Stimulated activated CD4-positive, alpha-beta T cell treated with anti-CD3 and anti-CD28 coated beads, Interleukin-4, amount 100 ng/mL, for 4 hours (primary cell): ENCODE measurements at regions not wholly inside any gene's neighbourhood (a gene's known extent, or its start where the extent isn't known, plus 50 kb on each side); places are given as distances from the start of the nearest gene placed in this dataset.

Experiments
- DNase-seq, 2 experiments: peaks; one replicate each; pipeline ENCODE4 v3.0.0-alpha.2; 2020

DNA sequence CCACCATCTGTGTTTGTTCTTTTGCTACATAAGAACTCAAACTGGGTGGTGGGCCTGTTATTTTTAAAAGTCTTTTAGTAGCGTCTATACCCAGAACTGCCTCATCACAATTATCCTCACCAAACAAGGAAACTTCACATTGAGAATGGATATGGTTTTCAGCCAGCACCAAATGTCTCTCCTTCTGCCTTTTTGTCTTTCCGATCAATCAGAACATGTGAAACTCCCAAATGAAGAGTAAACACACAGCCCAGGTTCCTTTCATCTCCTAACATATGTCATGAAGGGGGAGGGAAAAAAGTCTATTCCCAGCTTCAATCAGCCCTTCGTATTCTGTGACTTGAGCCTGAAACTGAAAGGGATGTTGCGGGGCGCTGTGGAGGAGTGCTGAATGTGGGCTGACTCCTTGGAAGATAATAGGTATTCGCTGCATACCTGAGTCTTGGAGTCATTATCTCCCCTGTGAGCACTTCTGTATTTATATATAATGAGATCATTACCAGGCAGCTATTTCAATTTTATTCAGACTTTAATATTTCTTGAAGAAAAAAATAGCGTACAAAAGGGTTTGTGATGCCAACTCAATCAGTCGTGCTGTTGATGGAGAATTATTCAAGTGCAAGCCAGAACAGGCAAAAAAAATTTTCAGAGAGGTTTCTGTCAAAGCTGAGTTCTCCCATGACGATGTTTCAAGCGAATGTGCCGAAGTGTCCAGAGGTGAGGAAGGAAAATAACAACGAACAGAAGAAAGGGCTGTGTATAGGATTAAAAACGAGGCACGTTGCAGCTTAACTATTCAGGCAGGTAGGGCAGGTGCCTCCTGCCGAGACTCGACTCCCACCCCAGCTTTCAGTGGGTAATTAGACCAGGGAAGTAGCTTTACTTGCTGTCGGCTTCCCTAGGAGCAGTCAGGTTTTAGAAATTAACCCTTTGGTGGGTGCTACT is 163.9 kb upstream of the NOCT start:
- no peak for DNase-seq

DNA sequence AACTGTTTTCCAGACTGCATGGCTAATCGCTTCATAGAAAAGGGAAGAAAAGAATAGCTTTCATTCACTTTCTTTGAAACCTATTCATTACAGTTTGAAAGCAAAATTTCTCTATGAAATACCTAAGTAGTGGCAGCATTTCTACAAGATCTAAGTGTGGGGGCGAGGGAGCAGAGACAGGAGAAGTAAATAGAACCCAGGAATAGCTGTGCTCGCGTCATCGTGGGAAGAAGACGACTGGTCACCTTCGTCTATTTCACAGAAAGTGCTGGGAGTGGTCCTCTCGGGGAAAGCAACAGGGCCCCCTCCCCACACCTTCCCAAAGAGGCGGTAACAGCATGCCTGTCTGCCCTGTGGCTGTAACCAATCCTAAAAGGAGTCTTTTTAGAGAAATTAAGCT is 169.9 kb upstream of the NOCT start:
- DNase-seq, result no peak

DNA sequence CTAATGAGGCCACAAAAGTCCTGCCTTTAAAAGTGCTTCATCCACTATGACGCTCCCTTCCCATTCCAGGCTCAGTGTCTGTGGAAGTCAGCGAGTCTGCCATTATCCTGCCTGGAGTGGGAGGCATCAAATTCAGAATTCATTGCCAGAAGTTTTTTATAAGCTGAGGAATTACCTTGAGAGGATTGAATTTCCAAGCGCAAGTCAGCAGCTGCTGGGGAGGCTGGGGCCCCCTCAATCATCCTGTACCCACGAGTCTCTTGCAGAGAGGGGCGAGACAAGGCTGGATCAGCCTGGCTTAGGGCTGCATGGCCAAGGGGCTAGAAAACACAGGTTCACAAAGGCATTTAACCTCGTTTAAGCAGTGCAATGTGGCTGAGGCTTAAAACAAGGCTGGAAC is 170.5 kb upstream of the NOCT start:
- DNase-seq, result no peak

DNA sequence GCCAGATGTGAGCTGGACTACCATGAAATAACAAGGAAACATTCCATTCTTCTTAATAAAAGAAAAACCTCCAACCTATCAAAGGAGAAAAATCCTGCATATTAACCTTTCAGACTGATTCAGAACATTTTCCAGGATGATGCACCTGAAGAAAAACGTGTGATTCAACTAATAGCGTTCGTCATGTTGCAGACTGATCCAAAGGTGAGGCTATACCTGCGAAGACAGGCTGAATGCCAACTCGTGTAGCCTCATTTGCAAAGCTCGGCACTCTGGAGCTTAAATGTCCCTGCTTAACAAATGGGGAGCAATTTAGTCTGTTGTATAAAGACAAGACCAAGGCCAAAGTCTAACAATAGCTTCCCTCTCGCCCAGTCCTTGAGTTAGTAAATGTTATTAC is 172.0 kb upstream of the NOCT start:
- no peak for DNase-seq

DNA sequence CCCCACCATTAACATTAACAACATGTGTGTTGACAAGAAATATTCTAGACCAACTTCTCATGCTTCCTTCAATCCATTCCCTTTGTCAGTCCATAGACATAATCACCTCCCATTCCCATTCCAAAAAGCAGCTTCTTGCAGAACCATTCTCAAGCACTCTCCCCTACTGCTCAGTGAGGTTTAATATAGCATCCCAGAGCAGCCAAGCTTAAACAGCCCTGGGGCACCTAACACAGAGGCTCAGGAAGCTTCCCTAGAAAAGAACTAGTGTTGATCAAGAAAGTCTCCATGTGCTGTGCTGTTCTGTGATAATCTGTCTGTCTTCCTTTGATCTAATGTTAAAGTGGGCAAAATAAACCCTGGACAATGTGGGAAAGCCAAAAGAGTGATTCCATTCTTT is 174.2 kb upstream of the NOCT start:
- DNase-seq, result no peak

DNA sequence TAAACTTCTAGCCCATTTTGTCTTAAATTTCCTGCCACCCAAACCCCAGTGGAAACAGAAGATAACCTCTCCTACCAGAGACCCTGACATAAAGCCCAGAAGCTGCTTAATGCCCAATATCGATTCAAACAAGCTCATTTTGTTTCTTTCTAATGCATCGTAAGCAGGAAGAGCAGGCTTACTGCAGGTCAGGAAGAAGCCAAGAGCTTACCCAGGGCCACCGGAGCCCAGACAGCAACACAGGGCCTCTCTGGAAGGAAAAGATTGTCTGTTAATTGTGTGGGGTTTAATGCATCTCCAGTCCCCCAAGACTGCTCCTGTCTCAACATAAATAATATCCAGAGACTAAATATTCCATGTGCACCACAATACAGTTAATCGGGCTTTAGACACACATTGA is 177.3 kb upstream of the NOCT start:
- DNase-seq, result no peak

DNA sequence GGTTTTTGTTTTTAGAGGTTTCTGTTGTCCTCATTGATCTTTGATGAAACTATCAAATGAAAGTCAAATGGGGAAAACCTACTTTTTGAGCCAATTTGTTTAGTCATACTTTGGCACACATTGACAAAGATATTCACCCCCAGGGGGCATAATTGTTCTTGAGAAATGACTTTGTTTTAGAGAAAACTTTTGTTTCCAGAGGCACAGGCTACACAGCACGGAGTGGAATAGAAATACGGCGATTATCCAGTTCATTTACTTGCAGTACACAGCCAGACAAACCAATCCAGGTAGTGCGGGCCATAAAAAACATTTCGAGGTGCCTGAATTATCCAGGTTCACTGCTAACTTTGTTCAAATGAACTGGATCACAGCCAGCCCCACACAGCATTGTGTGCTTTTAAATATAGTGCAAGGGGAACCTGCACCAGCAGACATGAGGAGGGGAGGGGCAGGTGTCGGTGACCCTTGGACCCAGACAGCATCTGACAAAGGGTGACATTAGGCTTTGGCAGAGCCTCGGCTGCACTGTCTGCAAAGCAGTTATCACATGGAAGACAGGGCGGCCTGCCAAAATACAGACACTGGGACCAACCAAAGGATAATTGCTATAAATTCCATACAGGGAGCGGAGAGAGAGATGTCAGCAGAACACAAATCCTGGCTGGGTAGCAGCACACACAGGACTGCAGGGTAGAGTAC is 179.6 kb upstream of the NOCT start:
- DNase-seq, result no peak

DNA sequence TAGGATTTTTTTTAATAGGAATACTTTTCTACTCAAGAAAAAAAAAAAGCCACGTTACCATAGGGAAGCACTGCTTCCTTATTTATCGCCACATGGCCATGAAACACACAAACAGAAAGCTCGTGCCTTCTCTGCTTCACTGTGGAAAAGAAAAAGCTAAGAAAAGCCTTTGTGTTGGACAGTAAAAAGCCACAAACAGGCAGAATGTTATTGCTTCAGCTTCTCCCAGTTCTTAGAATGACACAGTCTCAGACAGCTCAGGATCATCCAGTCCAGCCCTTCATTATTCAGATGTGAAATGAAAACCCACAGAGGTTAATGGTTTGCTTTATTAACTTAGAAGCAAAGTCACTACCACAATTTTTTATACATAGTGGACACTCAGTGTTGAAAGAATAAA is 181.6 kb upstream of the NOCT start:
- no peak for DNase-seq

DNA sequence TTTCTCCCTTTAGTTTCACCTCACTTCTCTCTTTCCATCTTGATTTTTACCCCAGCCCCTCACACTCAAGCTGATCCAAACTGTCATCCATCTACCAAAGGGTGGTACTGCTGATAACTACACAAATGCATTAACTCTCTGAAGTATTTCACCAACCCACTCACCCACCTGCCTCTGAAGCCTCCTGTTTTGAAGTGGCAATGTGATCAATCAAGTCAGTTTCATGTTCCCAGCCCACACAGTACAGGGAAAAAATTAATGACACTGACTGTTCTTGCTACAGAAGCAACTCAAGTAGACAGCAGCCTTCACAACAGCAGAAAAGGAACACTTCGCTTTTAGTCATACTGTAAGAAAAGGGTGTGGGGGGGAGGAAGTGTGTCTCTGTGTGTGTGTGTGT is 183.0 kb upstream of the NOCT start:
- DNase-seq, result no peak

DNA sequence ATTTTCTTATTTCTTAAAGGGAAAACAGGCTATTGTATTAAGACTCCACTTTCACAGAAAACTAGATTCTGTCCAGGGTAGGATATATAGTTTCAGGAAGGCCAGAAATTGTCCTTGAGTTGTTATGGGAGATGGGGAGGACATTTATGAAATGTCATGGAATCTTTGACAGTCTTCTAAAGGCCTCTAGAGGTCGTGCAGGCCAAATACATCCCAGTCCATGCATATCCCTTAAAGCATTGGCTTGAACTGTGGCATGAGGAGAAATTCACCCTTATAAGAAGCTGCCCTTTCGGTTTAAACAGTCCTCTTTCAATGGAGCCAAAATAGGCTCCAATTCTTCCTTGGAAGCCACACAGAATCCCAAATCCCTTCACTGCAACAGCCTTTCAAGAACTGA is 183.6 kb upstream of the NOCT start:
- no peak for DNase-seq

DNA sequence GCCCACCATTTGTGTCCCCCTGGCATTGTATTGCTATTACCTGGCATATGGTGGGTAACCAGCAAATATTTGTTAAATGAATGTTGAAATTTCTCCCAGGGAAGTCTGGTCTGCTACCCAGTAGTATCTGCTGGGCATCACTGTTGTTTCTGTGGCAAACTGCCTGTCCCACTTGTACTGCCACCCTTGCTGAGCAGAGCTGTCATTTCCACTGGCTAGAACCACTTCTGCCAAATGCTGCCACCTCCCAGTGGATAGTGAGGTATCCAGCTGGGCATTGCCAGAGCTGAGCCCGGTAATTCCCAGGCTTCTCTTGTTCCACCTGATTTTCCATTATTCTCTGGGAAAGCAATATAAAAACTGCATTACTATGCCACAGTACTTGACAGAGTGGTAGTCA is 186.7 kb upstream of the NOCT start:
- no peak for DNase-seq

DNA sequence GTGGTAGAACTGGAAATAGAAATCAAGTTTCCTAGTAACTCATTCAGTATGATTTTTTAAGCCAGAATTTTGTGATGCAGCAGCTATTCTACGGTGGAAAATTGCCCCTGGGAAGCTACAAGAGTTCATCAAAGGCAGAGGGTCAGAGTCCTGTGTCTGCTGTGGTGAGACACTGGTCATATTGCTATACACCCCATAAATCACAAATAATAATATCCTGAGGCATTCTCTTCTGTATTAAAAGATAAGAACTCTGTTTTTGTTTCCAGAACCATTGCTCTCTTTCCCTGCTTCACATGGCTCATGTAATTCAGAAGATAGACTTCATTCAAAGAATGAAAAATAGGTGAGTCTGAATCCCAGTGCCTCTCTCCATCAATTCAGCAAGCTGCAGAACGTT is 188.8 kb upstream of the NOCT start:
- no peak for DNase-seq

DNA sequence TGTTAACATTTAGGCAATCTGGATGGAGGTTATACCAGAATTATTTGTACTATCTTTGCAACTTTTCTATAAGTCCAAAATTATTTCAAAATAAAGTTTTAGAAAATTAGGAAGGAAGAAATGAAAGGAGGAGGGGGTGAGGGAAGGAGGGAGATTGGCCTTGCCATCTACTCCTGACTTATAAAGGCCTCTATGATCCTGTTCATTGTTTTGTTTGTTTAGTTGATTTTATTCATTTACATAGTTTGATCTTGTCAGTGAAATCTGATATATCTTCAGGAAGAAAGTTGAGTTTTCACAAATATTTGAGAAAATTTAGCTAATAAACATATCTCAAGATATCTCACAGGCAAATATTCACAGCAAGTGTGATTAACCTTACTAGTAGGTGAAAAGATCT is 189.3 kb upstream of the NOCT start:
- no peak for DNase-seq

DNA sequence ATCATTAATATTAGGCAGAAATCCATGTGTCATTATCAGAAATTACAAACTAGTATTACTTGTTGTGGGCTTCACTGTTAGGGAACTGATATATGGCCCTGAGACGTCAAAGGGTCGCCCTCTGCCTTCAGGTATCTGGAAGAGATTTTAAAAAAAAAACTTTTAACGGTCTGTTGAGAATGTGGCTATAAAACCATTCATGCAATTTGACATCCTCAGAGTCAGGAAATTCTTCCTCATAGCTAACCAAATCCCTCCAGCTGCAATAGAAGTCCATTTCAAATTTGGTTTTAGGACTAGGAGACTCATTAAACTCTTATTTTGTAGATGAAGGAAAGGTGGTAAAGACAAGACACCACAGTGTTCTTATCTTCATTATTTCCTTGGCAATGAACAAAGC is 194.2 kb upstream of the NOCT start:
- DNase-seq, result no peak

DNA sequence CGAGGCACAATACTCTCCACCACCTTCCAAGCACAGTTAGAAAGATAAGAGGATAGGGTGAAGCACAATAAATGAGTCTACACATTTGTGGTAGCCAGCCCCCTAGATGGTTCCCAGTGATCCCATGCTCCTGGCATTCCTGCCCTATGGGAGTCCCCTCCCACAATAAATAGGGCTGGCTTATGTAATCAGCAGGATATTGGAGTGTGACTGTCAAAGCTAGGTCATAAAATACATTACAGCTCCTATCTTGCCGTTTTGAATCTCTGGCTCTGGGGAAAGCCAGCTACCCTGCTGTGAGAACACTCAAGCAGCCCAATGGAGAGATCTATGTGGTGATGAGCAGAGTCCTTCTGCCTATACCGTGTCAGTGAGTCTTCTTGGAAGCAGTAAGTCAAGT is 198.7 kb upstream of the NOCT start:
- DNase-seq, result no peak

DNA sequence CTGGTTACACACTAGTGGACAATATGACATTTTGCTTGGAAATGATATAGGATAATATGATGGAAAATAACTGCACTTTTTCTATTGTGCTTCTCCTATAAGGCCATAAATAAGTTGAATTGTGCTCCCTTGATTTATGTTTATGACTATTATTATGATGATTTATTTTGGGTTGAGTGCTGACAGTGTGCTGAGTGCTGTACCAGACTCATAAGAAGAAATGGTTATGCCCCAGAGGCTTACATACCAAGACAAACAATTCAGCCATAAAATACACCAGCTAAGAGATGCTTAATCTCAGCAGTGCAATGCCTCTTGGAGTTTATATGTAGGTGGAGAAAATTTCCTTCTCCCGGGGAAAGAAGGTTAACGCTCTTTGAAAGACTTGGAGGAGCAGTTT is 199.8 kb upstream of the NOCT start:
- DNase-seq, result no peak

DNA sequence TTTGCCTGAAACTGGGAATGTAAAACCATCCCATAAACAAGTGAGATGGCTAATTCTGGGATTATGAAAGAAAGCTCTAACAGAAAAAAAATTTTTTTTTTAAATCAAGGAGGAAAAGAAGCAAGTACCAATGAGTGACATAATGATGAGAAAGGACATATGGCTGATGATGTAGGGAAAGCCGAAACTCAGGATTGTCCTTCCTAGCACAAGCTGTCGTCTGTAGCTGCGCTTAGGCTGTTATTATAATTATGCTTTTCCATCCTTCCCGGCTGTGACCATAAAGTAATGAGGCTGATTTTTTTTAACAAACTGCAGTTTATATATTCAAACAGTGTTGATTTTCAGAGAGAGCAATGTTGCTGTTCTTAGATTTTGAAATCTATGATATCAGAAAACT is 209.8 kb upstream of the NOCT start:
- no peak for DNase-seq

DNA sequence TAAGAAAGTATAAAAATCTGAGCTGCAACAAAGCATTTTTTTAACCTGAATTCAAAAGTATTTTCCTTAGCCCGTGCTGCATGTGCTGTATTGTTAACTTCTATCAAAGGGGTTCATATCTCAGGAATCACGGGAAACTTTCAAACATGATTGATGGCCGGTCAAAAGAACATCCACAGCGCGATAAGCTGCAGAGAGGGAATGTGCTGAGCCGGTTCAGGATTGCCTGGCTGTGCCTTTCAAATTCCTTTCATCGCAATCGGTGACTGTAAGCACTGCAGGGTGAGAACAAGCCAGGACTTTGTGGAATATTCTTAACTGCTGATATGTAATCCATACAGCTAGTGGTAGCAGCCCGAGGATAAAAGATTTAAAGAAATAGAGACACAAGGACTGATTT is 210.9 kb upstream of the NOCT start:
- DNase-seq, result no peak

DNA sequence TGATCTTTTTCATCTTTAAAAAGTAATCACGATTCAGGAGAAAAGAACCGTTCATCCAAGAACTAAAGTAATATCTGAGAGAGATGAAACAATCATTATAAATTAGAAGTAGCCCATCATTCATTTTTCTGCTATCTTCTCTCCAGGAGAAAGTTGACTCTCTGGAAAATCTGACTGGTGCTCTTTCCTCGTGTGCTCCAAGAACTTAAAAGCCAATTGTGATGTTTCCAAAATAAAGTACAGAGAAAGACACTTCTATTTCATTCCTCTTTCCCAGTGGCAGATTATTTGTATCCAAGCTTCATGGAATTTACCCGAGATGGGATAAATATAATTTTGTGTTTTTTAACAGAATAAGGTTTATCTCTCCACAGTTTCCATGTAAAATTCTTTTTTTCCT is 212.5 kb upstream of the NOCT start:
- no peak for DNase-seq

DNA sequence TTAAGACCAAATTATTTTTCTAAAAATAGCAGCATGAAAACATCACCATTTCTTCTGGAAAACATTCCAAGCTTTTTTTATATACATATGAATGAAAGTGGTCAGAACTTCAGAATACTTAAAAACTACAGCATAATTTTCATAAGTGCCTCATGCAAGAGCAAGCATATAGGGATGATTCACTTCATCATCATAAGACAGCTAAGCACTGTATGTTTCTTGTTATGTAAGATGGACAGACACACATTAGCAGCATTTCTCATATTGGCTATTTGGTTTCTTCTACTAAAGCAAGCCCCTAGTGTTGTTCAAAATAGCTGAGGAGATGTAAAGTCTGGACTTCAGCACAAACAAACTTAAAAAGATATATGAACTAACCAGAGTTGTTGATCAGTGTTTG is 213.1 kb upstream of the NOCT start:
- no peak for DNase-seq

DNA sequence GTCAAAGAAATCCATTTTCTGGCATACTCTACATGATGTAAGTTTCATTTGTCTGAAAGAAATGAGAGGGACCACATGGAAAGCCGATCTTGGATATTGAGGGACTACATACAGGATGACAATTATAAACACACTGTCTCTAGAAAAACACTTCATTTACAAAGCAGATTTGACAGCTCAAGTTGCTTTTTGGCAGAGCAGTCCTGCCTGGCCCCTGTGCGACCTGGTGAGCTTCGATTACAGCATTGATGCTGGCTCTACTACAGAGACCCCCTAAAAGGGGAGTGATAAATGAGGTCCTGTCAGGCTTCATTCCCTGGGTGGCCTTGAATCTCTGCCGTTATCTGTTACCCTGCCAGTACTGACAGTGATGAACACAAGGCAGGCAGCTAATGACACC is 215.2 kb upstream of the NOCT start:
- no peak for DNase-seq

DNA sequence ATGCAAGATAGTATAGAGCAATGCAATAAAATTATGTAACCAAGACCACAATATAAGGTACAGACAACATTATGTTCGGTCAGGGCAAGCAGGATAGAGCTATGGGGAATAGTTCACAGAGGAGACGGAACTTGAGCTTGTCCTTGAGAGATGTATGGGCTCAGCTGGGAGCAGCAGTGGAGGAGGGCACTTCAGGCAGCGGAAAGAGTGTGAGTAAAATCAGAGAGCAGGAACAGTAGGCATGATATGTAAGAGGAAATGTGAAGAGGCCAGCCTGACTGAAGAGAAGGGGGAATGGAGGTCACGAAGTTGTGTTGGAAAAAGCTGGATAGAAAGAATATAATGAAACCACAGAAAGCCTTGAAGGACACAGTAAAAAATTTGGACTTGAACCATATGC is 217.2 kb upstream of the NOCT start:
- no peak for DNase-seq

DNA sequence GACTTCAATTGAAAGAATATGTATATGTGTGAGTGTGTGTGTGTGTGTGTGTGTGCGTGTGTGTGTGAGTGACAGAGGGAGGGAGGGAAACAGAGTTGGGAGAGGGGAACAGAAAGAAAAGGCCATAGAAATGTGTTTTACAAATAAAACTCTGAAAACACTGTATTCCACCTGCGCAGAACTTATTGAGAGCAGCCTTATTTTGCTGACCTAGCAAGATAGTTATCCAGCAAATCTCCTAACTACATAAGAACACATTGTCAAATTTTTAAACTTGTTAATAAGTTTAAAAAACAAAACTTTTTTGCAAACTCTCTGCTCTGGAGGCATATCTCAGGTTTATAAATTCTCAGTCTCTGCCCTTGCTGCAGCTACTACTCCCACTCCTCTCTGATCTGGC is 217.9 kb upstream of the NOCT start:
- DNase-seq, result no peak

DNA sequence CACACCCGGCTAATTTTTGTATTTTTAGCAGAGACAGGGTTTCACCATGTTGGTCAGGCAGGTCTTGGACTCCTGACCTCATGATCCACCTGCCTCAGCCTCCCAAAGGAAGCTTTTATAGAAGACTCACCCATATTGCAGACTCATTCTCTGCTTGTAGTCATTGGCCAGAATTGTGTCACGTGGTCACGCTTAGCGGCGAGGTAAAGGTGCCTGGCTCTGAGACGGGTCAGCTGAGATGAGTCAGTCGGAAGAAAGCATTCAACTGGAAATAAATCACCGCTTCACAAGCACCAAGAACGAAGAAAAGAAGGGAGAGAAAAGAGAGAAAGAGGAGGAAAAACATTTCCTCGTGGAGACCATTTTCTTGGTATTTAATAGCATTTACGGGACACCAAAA is 218.8 kb upstream of the NOCT start:
- no peak for DNase-seq
